Transverse colon (tissue), 4 donors: ENCODE measurements at regions not wholly inside any gene's neighbourhood (a gene's known extent, or its start where the extent isn't known, plus 50 kb on each side); places are given as distances from the start of the nearest gene placed in this dataset.

ENCODE experiments used
- EP300 ChIP-seq: sonication (generic); formaldehyde crosslinking; IDR thresholded peaks from one replicate; pipeline ENCODE4 v1.6.1; 2017; ENCODE audit warnings: antibody characterized with exemption, low read depth
- POLR2A ChIP-seq: fragments of 450-650 bp; IDR thresholded peaks from one replicate; pipeline ENCODE4 v1.6.1; 2016; ENCODE audit warnings: antibody characterized with exemption, mild to moderate bottlenecking, moderate library complexity
- POLR2AphosphoS5 ChIP-seq, 3 donors: sonication (generic); formaldehyde crosslinking; IDR thresholded peaks; one replicate each; pipeline ENCODE4 v1.6.1; 2016; ENCODE audit warnings: antibody characterized with exemption in 3 of 3
- TF ChIP-seq, protein P1 (sequence below), 5 experiments: fragments of 200-600 bp in 3 of 5; fragments of 450-650 bp in 2 of 5; sonication (generic) in 3 of 5; IDR thresholded peaks; 1 replicate in 2 of 5; 2 replicates in 3 of 5; pipeline ENCODE4 v1.5.1; 2016 to 2017; ENCODE audit warnings: antibody characterized with exemption in 5 of 5, inconsistent platforms in 3 of 5, mild to moderate bottlenecking in 2 of 5, moderate library complexity in 1 of 5

DNA sequence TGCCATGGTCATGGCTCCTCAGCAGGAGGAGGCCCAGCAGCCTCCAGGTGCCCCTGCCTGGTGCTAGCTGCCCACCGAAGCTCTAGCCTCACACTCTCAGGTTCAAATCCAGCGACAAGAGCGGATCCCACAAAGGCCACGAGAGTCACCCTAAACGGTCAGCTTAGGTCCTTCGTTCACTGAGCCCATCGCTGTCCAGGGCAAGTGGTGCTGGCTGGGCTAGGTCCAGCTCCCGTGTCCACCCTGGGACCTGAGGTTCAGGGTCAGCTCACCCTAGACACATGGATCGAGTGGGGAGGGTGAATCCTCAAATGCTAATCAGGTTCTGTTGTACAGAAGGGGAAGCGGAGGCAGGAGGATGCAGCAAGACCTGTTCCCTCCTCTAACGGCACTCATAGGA lies 171.9 kb upstream of the SULF2 start:
- TF ChIP-seq POLR2A = no peak
- TF ChIP-seq, protein P1, sequence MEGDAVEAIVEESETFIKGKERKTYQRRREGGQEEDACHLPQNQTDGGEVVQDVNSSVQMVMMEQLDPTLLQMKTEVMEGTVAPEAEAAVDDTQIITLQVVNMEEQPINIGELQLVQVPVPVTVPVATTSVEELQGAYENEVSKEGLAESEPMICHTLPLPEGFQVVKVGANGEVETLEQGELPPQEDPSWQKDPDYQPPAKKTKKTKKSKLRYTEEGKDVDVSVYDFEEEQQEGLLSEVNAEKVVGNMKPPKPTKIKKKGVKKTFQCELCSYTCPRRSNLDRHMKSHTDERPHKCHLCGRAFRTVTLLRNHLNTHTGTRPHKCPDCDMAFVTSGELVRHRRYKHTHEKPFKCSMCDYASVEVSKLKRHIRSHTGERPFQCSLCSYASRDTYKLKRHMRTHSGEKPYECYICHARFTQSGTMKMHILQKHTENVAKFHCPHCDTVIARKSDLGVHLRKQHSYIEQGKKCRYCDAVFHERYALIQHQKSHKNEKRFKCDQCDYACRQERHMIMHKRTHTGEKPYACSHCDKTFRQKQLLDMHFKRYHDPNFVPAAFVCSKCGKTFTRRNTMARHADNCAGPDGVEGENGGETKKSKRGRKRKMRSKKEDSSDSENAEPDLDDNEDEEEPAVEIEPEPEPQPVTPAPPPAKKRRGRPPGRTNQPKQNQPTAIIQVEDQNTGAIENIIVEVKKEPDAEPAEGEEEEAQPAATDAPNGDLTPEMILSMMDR (IDR thresholded peaks at IDR 0.05) = no peak
- no peak for TF ChIP-seq POLR2AphosphoS5 (IDR thresholded peaks at IDR 0.05)
- no peak for TF ChIP-seq EP300
